Left ventricle myocardium inferior (tissue), 1 donor: ENCODE measurements at regions not wholly inside any gene's neighbourhood (a gene's known extent, or its start where the extent isn't known, plus 50 kb on each side); places are given as distances from the start of the nearest gene placed in this dataset.

Source experiments
- DNase-seq: peaks from one replicate; pipeline ENCODE4 v3.0.0-alpha.2; 2020
- H3K27ac ChIP-seq: fragments of 200-600 bp; replicated peaks from 2 replicates; pipeline ENCODE4 v1.8.0; 2021
- H3K27me3 ChIP-seq: fragments of 200-600 bp; 2 replicates; pipeline ENCODE4 v1.8.0; 2021; ENCODE audit warnings: low read depth
- H3K36me3 ChIP-seq: fragments of 200-600 bp; 2 replicates; pipeline ENCODE4 v1.8.0; 2021
- H3K4me1 ChIP-seq: fragments of 200-600 bp; 2 replicates; pipeline ENCODE4 v1.8.0; 2021
- H3K4me3 ChIP-seq: fragments of 200-600 bp; 2 replicates; pipeline ENCODE4 v1.8.0; 2021; ENCODE audit warnings: mild to moderate bottlenecking, moderate library complexity
- H3K9me3 ChIP-seq: fragments of 200-600 bp; replicated peaks from 2 replicates; pipeline ENCODE4 v1.8.0; 2021
- CTCF ChIP-seq: fragments of 200-600 bp; IDR thresholded peaks from 2 replicates; pipeline ENCODE4 v1.8.0; 2021; ENCODE audit warnings: antibody characterized with exemption, mild to moderate bottlenecking, borderline replicate concordance
- intact Hi-C: fragments of 100-400 bp; cut with micrococcal nuclease; formaldehyde crosslinking; loops from one replicate; pipeline ENCODE4 v1.11.0; 2022
- donor health status: DM: no; HTN: yes; CAD: no; lungs with severe emphysema.

DNA sequence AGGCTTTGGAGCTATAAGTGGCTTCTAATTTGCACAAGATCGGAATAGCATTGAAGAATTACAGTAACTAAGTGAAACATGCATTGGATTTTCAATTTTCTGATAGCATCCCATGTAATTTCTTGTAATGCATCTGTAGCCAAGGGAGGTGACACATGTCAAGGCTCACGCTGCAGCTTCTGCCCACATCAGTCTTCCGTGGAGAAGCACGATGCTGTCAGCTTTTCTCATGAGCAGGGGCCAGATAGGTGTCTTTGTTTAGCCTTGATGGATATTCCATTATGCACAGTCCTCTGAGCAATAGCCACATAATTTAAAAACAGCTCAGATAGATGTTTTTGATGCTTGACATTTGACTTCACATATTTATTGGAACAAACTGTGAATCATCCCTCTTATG is 1046.9 kb upstream of the EEF2KMT start:
- DNase-seq: no peak
- Histone ChIP-seq H3K4me3 (no peak overlapping the region), H3K27me3 (no peaks in the 10 kb centered on the region), H3K9me3 (peaks cover 25% of the 10 kb centered on the region), H3K27ac (no peak overlapping the region), H3K4me1 (no peaks in the 10 kb centered on the region), H3K36me3 (no peaks in the 10 kb centered on the region)
- intact Hi-C loops: no loop called here
- no peak for TF ChIP-seq CTCF

- no peaks in the 10 kb centered on the region for H3K36me3 ChIP-seq
- no peak for DNase-seq
- no peak overlapping the region for H3K27ac ChIP-seq
- no peaks in the 10 kb centered on the region for H3K27me3 ChIP-seq
- no peaks in the 10 kb centered on the region for H3K4me1 ChIP-seq
- intact Hi-C loops: no loop called here
- H3K9me3 ChIP-seq: peaks cover 25% of the 10 kb centered on the region
- no peak for TF ChIP-seq CTCF
- no peak overlapping the region for H3K4me3 ChIP-seq
Measured at GRCh38 chr16:6143020-6143419, 1045.4 kb upstream of the EEF2KMT start.

DNA sequence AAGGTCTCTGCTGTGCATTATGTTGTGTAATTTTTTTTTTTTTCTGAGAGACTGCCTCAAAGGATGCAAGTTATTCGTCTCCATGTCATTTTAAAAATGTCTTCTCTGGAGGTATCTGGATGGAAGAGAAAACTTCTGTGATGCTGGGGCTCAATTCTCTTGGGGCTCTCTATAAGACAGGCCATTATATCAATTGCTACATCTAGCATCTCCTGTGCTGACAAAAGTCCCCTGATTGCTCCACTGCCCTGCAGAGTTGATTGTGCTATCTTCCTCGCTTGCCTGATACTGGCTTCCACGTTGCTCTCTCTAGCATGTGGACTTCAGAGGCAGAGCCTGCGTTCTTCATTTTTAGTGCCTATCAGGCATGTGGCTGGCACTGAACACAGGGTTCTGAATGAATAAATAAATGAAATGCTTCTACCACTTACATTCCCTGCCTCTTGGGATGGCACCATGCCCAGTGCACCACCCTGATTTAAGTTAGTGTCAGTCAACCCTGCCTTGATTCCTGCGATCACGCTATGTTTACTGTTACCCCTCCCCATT is 1035.5 kb upstream of the EEF2KMT start:
- no peaks in the 10 kb centered on the region for H3K4me1 ChIP-seq
- DNase-seq: no peak
- no peak overlapping the region for H3K4me3 ChIP-seq
- H3K36me3 ChIP-seq: no peaks in the 10 kb centered on the region
- H3K9me3 ChIP-seq: peaks cover 18% of the 10 kb centered on the region
- intact Hi-C loops: no loop called here
- H3K27ac ChIP-seq: no peak overlapping the region
- no peaks in the 10 kb centered on the region for H3K27me3 ChIP-seq
- no peak for TF ChIP-seq CTCF

GRCh38 chr16:6132121-6132520 is 1034.5 kb upstream of the EEF2KMT start:
- Histone ChIP-seq H3K4me1 (no peaks in the 10 kb centered on the region), H3K36me3 (no peaks in the 10 kb centered on the region), H3K9me3 (peaks cover 18% of the 10 kb centered on the region), H3K4me3 (no peak overlapping the region), H3K27ac (no peak overlapping the region), H3K27me3 (no peaks in the 10 kb centered on the region)
- intact Hi-C loops: no loop called here
- no peak for TF ChIP-seq CTCF
- DNase-seq: no peak

DNA sequence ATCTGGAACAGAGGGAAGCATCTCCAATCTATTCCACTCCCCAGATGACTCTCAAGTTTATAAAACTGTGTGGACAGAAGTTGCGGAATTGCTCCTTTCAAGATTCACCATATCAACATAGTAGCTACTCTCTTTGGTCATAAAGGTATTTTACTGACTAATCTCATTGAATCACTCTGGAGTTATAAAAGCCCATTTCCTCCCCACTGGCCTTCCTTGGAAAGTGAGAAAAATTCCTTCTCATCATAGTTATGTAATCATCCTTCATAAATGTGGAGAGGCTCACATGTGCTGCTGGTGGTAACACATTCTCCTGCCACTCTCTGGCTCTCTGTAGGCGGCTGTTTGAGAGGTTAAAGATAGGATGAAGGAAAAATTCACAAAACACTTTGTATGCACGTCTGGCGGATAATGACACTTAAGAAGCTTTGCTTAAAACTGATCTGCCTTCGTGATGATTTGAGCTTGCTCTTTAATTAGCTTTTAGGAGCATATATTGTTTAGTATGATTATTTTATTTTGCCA is 1034.0 kb upstream of the EEF2KMT start:
- Histone ChIP-seq H3K27ac (no peak overlapping the region), H3K36me3 (no peaks in the 10 kb centered on the region)

More for the DNA sequence above, 1034.0 kb upstream of the EEF2KMT start:
- peaks cover 18% of the 10 kb centered on the region for H3K9me3 ChIP-seq
- no peaks in the 10 kb centered on the region for H3K4me1 ChIP-seq
- intact Hi-C loops: no loop called here
- no peak for TF ChIP-seq CTCF
- no peak overlapping the region for H3K4me3 ChIP-seq
- DNase-seq: no peak
- H3K27me3 ChIP-seq: no peaks in the 10 kb centered on the region
